Activated CD8-positive, alpha-beta T cell treated with anti-CD3 and anti-CD28 coated beads for 36 hours (primary cell): ENCODE measurements at regions not wholly inside any gene's neighbourhood (a gene's known extent, or its start where the extent isn't known, plus 50 kb on each side); places are given as distances from the start of the nearest gene placed in this dataset.
"Not testable (repeated sequence)": the region's sequence is repeated elsewhere in the genome, so short reads cannot be mapped to it uniquely, and the experiment has no call there.

ENCODE experiments used
- ATAC-seq: fragments of 200-7000 bp; cut with Tn5 transposase; one replicate; pipeline ENCODE4 v1.10.0; 2021; ENCODE audit warnings: mild to moderate bottlenecking, moderate library complexity
- CTCF ChIA-PET: fragments of 350-600 bp; sonication (Branson Sonifier 250); formaldehyde crosslinking; loops from one replicate; lab custom pipeline; 2021; ENCODE audit warnings: antibody characterized with exemption; lab: Charles Lee
- POLR2A ChIA-PET: fragments of 350-600 bp; sonication (Branson Sonifier 250); formaldehyde crosslinking; loops from one replicate; lab custom pipeline; 2021; ENCODE audit warnings: antibody characterized with exemption; lab: Charles Lee
- DNase-seq: peaks from one replicate; pipeline ENCODE4 v3.0.0-alpha.2; 2020
- H3K27ac Mint-ChIP-seq: one replicate; pipeline ENCODE4 v1.8.0; 2021; ENCODE audit warnings: mild to moderate bottlenecking, mixed read lengths
- H3K27me3 Mint-ChIP-seq: one replicate; pipeline ENCODE4 v1.8.0; 2021; ENCODE audit warnings: mixed read lengths
- H3K36me3 Mint-ChIP-seq: one replicate; pipeline ENCODE4 v1.8.0; 2021; ENCODE audit warnings: low read depth, mixed read lengths
- H3K4me1 Mint-ChIP-seq: one replicate; pipeline ENCODE4 v1.8.0; 2021; ENCODE audit warnings: low read depth, mixed read lengths
- H3K4me3 Mint-ChIP-seq: one replicate; pipeline ENCODE4 v1.8.0; 2021; ENCODE audit warnings: mild to moderate bottlenecking, moderate library complexity, mixed read lengths
- H3K9me3 Mint-ChIP-seq: one replicate; pipeline ENCODE4 v1.8.0; 2021; ENCODE audit warnings: mixed read lengths
- CTCF ChIP-seq: fragments of 200-600 bp; IDR thresholded peaks from one replicate; pipeline ENCODE4 v1.8.0; 2022; ENCODE audit warnings: antibody characterized with exemption, mild to moderate bottlenecking
- intact Hi-C: fragments of 100-400 bp; cut with micrococcal nuclease; formaldehyde crosslinking; loops from one replicate; pipeline ENCODE4 v1.10.0; 2022

GRCh38 chr15:38795471-38796245 lies 231.0 kb upstream of the RASGRP1 start:
- ChIA-PET POLR2A (no interaction called here), CTCF (interaction anchor here (0.7 kb wide), 1 partner anchor 96 kb away, joined by 3 read pairs; no protein-coding TSS in a partner anchor)
- no peak for TF ChIP-seq CTCF
- DNase-seq = no peak
- Mint-ChIP-seq H3K4me3 (no peak overlapping the region), H3K27me3 (peaks cover 20% of the 10 kb centered on the region), H3K9me3 (no peaks in the 10 kb centered on the region), H3K4me1 (no peaks in the 10 kb centered on the region), H3K27ac (no peak overlapping the region), H3K36me3 (no peaks in the 10 kb centered on the region)
- ATAC-seq = no peak
- intact Hi-C loops = no loop called here

- intact Hi-C loops = no loop called here
- no peak overlapping the region for H3K4me3 Mint-ChIP-seq
- no peak for DNase-seq
- ATAC-seq = no peak
- no peak for TF ChIP-seq CTCF
- peaks cover 23% of the 10 kb centered on the region for H3K27me3 Mint-ChIP-seq
- ChIA-PET CTCF (interaction anchor here (0.7 kb wide), 1 partner anchor 97 kb away, joined by 3 read pairs; no protein-coding TSS in a partner anchor), POLR2A (no interaction called here)
- H3K27ac Mint-ChIP-seq = no peak overlapping the region
- H3K9me3 Mint-ChIP-seq = no peaks in the 10 kb centered on the region
- no peaks in the 10 kb centered on the region for H3K4me1 Mint-ChIP-seq
- H3K36me3 Mint-ChIP-seq = no peaks in the 10 kb centered on the region
Measured at GRCh38 chr15:38796589-38796988, 232.0 kb upstream of the RASGRP1 start.

- POLR2A ChIA-PET, DNase-seq: not testable (repeated sequence)
- peaks cover 31% of the 10 kb centered on the region for H3K27me3 Mint-ChIP-seq
Measured at GRCh38 chr15:38797506-38797905, 232.9 kb upstream of the RASGRP1 start.

GRCh38 chr15:38799202-38799601 lies 234.6 kb upstream of the RASGRP1 start:
- DNase-seq, intact Hi-C loops, H3K4me3 Mint-ChIP-seq, POLR2A ChIA-PET, H3K27ac Mint-ChIP-seq, ATAC-seq, H3K4me1 Mint-ChIP-seq, H3K36me3 Mint-ChIP-seq, CTCF ChIA-PET, H3K9me3 Mint-ChIP-seq: not testable (repeated sequence)
- peaks cover 32% of the 10 kb centered on the region for H3K27me3 Mint-ChIP-seq

More at GRCh38 chr15:38797506-38797905, 232.9 kb upstream of the RASGRP1 start:
- H3K36me3 Mint-ChIP-seq, ATAC-seq, intact Hi-C loops, CTCF ChIA-PET, H3K9me3 Mint-ChIP-seq, H3K27ac Mint-ChIP-seq, H3K4me1 Mint-ChIP-seq, H3K4me3 Mint-ChIP-seq: not testable (repeated sequence)

GRCh38 chr15:38809621-38810020 lies 245.0 kb upstream of the RASGRP1 start:
- DNase-seq (no peak), ATAC-seq (no peak)
- CTCF ChIA-PET = no interaction called here
- Mint-ChIP-seq H3K4me3 (no peak overlapping the region), H3K27me3 (peaks cover 3% of the 10 kb centered on the region), H3K9me3 (no peaks in the 10 kb centered on the region), H3K4me1 (no peaks in the 10 kb centered on the region), H3K27ac (no peak overlapping the region), H3K36me3 (no peaks in the 10 kb centered on the region)
- TF ChIP-seq CTCF = no peak
- POLR2A ChIA-PET = no interaction called here
- intact Hi-C loops = no loop called here

- ATAC-seq = no peak
- peaks cover 3% of the 10 kb centered on the region for H3K27me3 Mint-ChIP-seq
- intact Hi-C loops = no loop called here
- no peak for TF ChIP-seq CTCF
- H3K27ac Mint-ChIP-seq = no peak overlapping the region
- POLR2A ChIA-PET = no interaction called here
- no peak overlapping the region for H3K4me3 Mint-ChIP-seq
- no peaks in the 10 kb centered on the region for H3K4me1 Mint-ChIP-seq
- no peaks in the 10 kb centered on the region for H3K36me3 Mint-ChIP-seq
- no peak for DNase-seq
- no peaks in the 10 kb centered on the region for H3K9me3 Mint-ChIP-seq
- CTCF ChIA-PET = interaction anchor here (1.9 kb wide), 1 partner anchor 111 kb away, joined by 5 read pairs; no protein-coding TSS in a partner anchor
Measured at GRCh38 chr15:38810686-38811085, 246.1 kb upstream of the RASGRP1 start.

GRCh38 chr15:38814254-38814653 lies 249.6 kb upstream of the RASGRP1 start:
- H3K27me3 Mint-ChIP-seq, ATAC-seq, POLR2A ChIA-PET, CTCF ChIA-PET, H3K27ac Mint-ChIP-seq, intact Hi-C loops, H3K4me3 Mint-ChIP-seq, DNase-seq, H3K9me3 Mint-ChIP-seq, H3K36me3 Mint-ChIP-seq, H3K4me1 Mint-ChIP-seq: not testable (repeated sequence)
